Omental fat pad (tissue), 3 donors: ENCODE measurements at regions not wholly inside any gene's neighbourhood (a gene's known extent, or its start where the extent isn't known, plus 50 kb on each side); places are given as distances from the start of the nearest gene placed in this dataset.

ENCODE experiments used
- ATAC-seq: fragments of 150-250 bp; one replicate; pipeline ENCODE4 v1.9.1; 2016; ENCODE audit warnings: mild to moderate bottlenecking, moderate library complexity; ENCODE audit not compliant: low FRiP score
- DNase-seq: peaks from one replicate; pipeline ENCODE4 v3.0.0-alpha.2; 2019; ENCODE audit warnings: low spot score
- CTCF ChIP-seq, 3 donors: fragments of 450-650 bp; IDR thresholded peaks; one replicate each; pipeline ENCODE4 v1.5.1; 2016 to 2017; ENCODE audit warnings: antibody characterized with exemption in 3 of 3, mild to moderate bottlenecking in 3 of 3, moderate library complexity in 2 of 3

- DNase-seq (no peak), ATAC-seq (no peak)
- no peak for TF ChIP-seq CTCF (IDR thresholded peaks at IDR 0.05)
Measured at GRCh38 chrX:42025861-42026260, 102.5 kb upstream of the CASK start.

GRCh38 chrX:42023122-42023521 is 99.8 kb upstream of the CASK start:
- no peak for ATAC-seq
- DNase-seq, result no peak
- TF ChIP-seq CTCF (IDR thresholded peaks at IDR 0.05), result no peak

GRCh38 chrX:42022158-42022557 is 98.8 kb upstream of the CASK start:
- no peak for ATAC-seq
- no peak for TF ChIP-seq CTCF (IDR thresholded peaks at IDR 0.05)
- DNase-seq, result no peak

- TF ChIP-seq CTCF (IDR thresholded peaks at IDR 0.05), result no peak
- DNase-seq, result no peak
- no peak for ATAC-seq
Measured at GRCh38 chrX:42021058-42021457, 97.7 kb upstream of the CASK start.

GRCh38 chrX:42020225-42020624 is 96.9 kb upstream of the CASK start:
- no peak for DNase-seq
- no peak for TF ChIP-seq CTCF (IDR thresholded peaks at IDR 0.05)
- no peak for ATAC-seq

GRCh38 chrX:42017971-42018370 is 94.6 kb upstream of the CASK start:
- no peak for DNase-seq
- TF ChIP-seq CTCF (IDR thresholded peaks at IDR 0.05), result no peak
- no peak for ATAC-seq

GRCh38 chrX:42000836-42001235 is 77.5 kb upstream of the CASK start:
- no peak for TF ChIP-seq CTCF (IDR thresholded peaks at IDR 0.05)
- no peak for DNase-seq
- no peak for ATAC-seq
